MM.1S (cell line): ENCODE measurements at regions not wholly inside any gene's neighbourhood (a gene's known extent, or its start where the extent isn't known, plus 50 kb on each side); places are given as distances from the start of the nearest gene placed in this dataset.

ENCODE experiments used
- DNase-seq: peaks from one replicate; pipeline ENCODE4 v3.0.0-alpha.2; 2015
- H2AFZ ChIP-seq: fragments of 300-600 bp; sonication (generic); 2 replicates; pipeline ENCODE4 v1.6.0; 2016; ENCODE audit warnings: antibody characterized with exemption, low read length
- H3F3A ChIP-seq: fragments of 300-600 bp; sonication (generic); 2 replicates; pipeline ENCODE4 v1.6.1; 2016; ENCODE audit warnings: mild to moderate bottlenecking, antibody characterized with exemption, low read length, moderate library complexity, mixed read lengths; ENCODE audit not compliant: insufficient read depth
- H3K27ac ChIP-seq: fragments of 300-600 bp; sonication (generic); 2 replicates; pipeline ENCODE4 v1.5.1; 2016; ENCODE audit warnings: mild to moderate bottlenecking, low read length
- H3K27me3 ChIP-seq: fragments of 300-600 bp; sonication (generic); replicated peaks from 2 replicates; pipeline ENCODE4 v1.6.0; 2016; ENCODE audit warnings: low read length; ENCODE audit not compliant: insufficient read depth
- H3K36me3 ChIP-seq: fragments of 300-600 bp; sonication (generic); replicated peaks from 2 replicates; pipeline ENCODE4 v1.6.1; 2016; ENCODE audit warnings: mild to moderate bottlenecking, low read length, mixed read lengths; ENCODE audit not compliant: insufficient read depth
- H3K4me1 ChIP-seq: fragments of 300-600 bp; sonication (generic); 2 replicates; pipeline ENCODE4 v1.6.1; 2016; ENCODE audit warnings: low read length, mixed read lengths
- H3K4me2 ChIP-seq: fragments of 300-600 bp; sonication (generic); 2 replicates; pipeline ENCODE4 v1.6.0; 2016; ENCODE audit warnings: low read depth, low read length
- H3K4me3 ChIP-seq: fragments of 300-600 bp; sonication (generic); 2 replicates; pipeline ENCODE4 v1.5.1; 2016; ENCODE audit warnings: low read length, mixed read lengths
- H3K79me2 ChIP-seq: fragments of 300-600 bp; sonication (generic); 2 replicates; pipeline ENCODE4 v1.6.1; 2016; ENCODE audit warnings: mixed run types, low read length, mixed read lengths
- H3K9ac ChIP-seq: fragments of 300-600 bp; sonication (generic); 2 replicates; pipeline ENCODE4 v1.6.1; 2016; ENCODE audit warnings: low read length, mixed read lengths
- H3K9me2 ChIP-seq: fragments of 300-600 bp; sonication (generic); replicated peaks from 2 replicates; pipeline ENCODE4 v1.6.1; 2016; ENCODE audit warnings: mild to moderate bottlenecking, low read length, mixed read lengths; ENCODE audit not compliant: insufficient read depth
- H3K9me3 ChIP-seq: fragments of 300-600 bp; sonication (generic); replicated peaks from 2 replicates; pipeline ENCODE4 v1.6.1; 2016; ENCODE audit warnings: mild to moderate bottlenecking, low read length, mixed read lengths; ENCODE audit not compliant: insufficient read depth
- H4K20me1 ChIP-seq: fragments of 300-600 bp; sonication (generic); 2 replicates; pipeline ENCODE4 v1.6.1; 2016; ENCODE audit warnings: mild to moderate bottlenecking, low read length, moderate library complexity, mixed read lengths; ENCODE audit not compliant: insufficient read depth
- CTCF ChIP-seq: fragments of 300-600 bp; sonication (generic); IDR thresholded peaks from 2 replicates; pipeline ENCODE4 v1.5.1; 2016; ENCODE audit warnings: antibody characterized with exemption, low read length, mixed read lengths
- EZH2 ChIP-seq: fragments of 300-600 bp; sonication (generic); optimal IDR thresholded peaks from 2 replicates; pipeline ENCODE3; 2017; ENCODE audit warnings: low read depth, mild to moderate bottlenecking, antibody characterized with exemption, low read length, mixed read lengths
- EZH2phosphoT487 ChIP-seq: fragments of 300-600 bp; sonication (generic); IDR thresholded peaks from 2 replicates; pipeline ENCODE4 v1.6.1; 2018; ENCODE audit warnings: antibody characterized with exemption, low read length

- no peak overlapping the region for H3K4me2 ChIP-seq
- no peaks in the 10 kb centered on the region for H3K36me3 ChIP-seq
- no peak overlapping the region for H3K27ac ChIP-seq
- H3K27me3 ChIP-seq = no peaks in the 10 kb centered on the region
- H3K9me3 ChIP-seq = no peaks in the 10 kb centered on the region
- no peak for DNase-seq
- H3F3A ChIP-seq = no peaks in the 10 kb centered on the region
- no peak overlapping the region for H2AFZ ChIP-seq
- H3K9ac ChIP-seq = no peak overlapping the region
- H3K4me1 ChIP-seq = no peaks in the 10 kb centered on the region
- H3K4me3 ChIP-seq = no peak overlapping the region
- TF ChIP-seq EZH2phosphoT487 = no peak
- no peak for TF ChIP-seq EZH2
- no peak for TF ChIP-seq CTCF
- H3K9me2 ChIP-seq = no peaks in the 10 kb centered on the region
- no peaks in the 10 kb centered on the region for H4K20me1 ChIP-seq
- H3K79me2 ChIP-seq = no peaks in the 10 kb centered on the region
Observed at GRCh38 chr14:61108496-61109141, 127.6 kb downstream of the SLC38A6 start.

DNA sequence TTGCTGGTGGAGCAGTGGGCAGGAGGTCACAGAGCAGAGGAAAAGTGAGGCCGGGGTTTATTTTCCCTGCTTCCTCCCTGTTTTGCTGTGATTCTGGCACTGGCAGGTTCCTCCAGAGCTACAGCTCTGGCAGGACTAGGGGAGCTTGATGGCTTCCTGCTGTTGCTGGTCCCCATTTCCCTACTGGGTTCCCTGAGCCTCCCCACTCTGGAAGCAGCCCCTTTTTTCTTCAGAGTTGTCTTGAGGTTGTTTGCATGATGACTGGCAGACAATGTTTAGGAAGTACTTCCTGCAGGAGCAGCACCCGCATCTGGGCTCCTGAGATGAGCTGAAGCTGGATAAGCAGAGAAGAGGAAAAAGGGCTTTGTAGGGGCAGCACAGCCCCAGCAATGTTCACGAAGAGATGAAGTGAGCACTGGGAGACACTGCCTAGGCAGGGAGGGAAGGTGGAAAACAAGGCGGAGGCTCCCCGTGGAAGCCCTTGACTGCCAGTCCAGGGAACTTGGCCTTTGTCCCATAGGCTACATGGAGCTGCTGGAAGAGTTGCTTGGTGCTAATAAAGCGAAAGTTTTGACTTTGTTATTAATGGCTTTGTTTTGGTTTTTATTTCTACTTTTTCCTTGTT, 126.9 kb downstream of the SLC38A6 start:
- H3K4me1 ChIP-seq = no peaks in the 10 kb centered on the region

DNA sequence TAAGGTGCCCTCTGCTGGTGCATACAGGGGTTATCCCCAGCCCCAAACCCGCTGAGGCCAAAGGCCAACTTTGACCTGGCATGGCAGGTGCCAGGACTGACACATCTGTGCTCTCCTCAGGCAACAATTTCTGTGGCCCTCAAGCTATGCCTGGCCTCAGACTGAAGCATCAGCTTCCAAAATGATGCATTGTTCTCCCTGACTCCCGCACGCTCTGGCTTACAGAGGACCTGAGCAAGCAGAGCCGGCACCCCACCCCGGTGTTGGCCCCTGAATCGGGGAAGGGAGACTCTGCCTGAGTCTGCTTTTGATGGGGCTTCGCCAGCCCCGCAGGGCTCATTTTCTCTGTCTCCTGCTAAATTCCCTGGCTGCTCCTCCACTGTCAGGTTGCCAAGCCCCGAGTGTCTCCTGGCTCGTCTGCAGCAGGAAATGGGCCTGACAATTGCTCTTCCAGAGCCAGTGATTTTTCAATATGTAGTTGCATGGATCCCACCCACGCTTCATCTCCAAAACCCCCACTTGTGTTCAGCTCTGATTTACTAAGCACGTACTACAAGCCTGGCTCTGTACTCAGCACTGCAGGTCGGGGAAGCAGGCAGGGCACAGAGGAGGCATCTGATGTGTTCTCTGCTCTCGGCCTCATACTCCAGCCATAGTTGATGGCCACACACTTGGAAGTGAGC, 126.1 kb downstream of the SLC38A6 start:
- Histone ChIP-seq H3K9me3 (no peaks in the 10 kb centered on the region), H3K4me1 (peaks cover 7% of the 10 kb centered on the region), H3K4me2 (no peak overlapping the region), H2AFZ (no peak overlapping the region), H3K36me3 (no peaks in the 10 kb centered on the region), H4K20me1 (no peaks in the 10 kb centered on the region), H3K27me3 (no peaks in the 10 kb centered on the region), H3K9me2 (no peaks in the 10 kb centered on the region), H3F3A (no peaks in the 10 kb centered on the region), H3K4me3 (no peak overlapping the region), H3K79me2 (no peaks in the 10 kb centered on the region), H3K27ac (no peak overlapping the region), H3K9ac (no peak overlapping the region)
- DNase-seq = no peak
- no peak for TF ChIP-seq EZH2phosphoT487
- no peak for TF ChIP-seq CTCF
- TF ChIP-seq EZH2 = no peak

More for the DNA sequence above, 126.9 kb downstream of the SLC38A6 start:
- no peaks in the 10 kb centered on the region for H3K9me3 ChIP-seq
- H3K9ac ChIP-seq = no peak overlapping the region
- H4K20me1 ChIP-seq = no peaks in the 10 kb centered on the region
- no peaks in the 10 kb centered on the region for H3K79me2 ChIP-seq
- DNase-seq = no peak
- H3K4me2 ChIP-seq = no peak overlapping the region
- H3K4me3 ChIP-seq = no peak overlapping the region
- TF ChIP-seq EZH2phosphoT487 (no peak), CTCF (no peak), EZH2 (no peak)
- no peak overlapping the region for H3K27ac ChIP-seq
- H3K27me3 ChIP-seq = no peaks in the 10 kb centered on the region
- no peaks in the 10 kb centered on the region for H3K9me2 ChIP-seq
- no peaks in the 10 kb centered on the region for H3K36me3 ChIP-seq
- H3F3A ChIP-seq = no peaks in the 10 kb centered on the region
- H2AFZ ChIP-seq = no peak overlapping the region
